Lower leg skin (tissue), 3 donors: ENCODE measurements at regions not wholly inside any gene's neighbourhood (a gene's known extent, or its start where the extent isn't known, plus 50 kb on each side); places are given as distances from the start of the nearest gene placed in this dataset.

Source experiments
- CTCF ChIP-seq, 3 donors: fragments of 450-650 bp; IDR thresholded peaks; one replicate each; pipeline ENCODE4 v1.5.1; 2016; ENCODE audit warnings: antibody characterized with exemption in 3 of 3, mild to moderate bottlenecking in 3 of 3, moderate library complexity in 2 of 3
- POLR2A ChIP-seq, 2 donors: fragments of 450-650 bp; IDR thresholded peaks; one replicate each; pipeline ENCODE4 v1.6.1; 2016 to 2017; ENCODE audit warnings: antibody characterized with exemption in 2 of 2, mild to moderate bottlenecking in 1 of 2, moderate library complexity in 1 of 2

DNA sequence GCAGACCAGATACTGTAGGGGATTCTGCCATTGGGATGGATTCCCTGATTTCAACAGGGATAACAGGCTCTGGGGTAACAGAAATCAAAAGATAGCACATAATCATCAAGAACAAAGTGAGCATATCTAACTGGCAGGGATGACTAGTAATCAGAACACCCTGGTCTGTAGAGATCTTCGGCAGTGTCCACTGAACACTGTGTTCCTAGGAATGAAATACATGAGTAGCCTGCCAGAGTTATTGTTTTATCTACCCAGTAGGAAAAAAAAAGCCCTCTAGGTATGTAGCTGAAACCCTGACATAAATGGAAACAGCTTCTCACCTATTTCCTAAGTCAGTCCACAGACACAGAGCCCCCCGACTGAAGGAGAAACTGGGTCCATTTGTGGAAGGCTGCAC is 340.3 kb upstream of the ZNF385D start:
- TF ChIP-seq CTCF (IDR thresholded peaks at IDR 0.05) = no peak
- TF ChIP-seq POLR2A (IDR thresholded peaks at IDR 0.05) = no peak
